ENCODE measurements at regions not wholly inside any gene's neighbourhood (a gene's known extent, or its start where the extent isn't known, plus 50 kb on each side); places are given as distances from the start of the nearest gene placed in this dataset.

DNA sequence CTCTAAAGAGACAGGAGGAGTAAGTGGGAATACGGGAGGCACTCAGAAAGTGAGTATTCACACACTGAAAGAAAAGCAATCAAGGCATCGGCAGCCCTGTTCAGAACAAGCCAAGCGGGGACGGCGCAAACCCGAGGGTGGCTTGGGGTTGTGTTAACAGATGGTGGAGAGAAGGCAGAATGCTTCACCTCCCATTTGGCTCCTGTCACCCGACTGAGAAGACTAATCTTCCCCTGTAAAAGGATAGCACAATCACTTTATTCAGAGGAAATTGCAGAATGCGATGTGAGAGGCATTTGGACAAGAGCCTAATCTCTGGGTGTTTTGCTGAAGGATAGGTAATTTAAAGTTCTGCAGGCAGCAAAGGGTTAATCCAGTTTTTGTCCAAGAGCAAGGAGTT is 119.3 kb upstream of the WSCD1 start:
- TF ChIP-seq, protein P1, sequence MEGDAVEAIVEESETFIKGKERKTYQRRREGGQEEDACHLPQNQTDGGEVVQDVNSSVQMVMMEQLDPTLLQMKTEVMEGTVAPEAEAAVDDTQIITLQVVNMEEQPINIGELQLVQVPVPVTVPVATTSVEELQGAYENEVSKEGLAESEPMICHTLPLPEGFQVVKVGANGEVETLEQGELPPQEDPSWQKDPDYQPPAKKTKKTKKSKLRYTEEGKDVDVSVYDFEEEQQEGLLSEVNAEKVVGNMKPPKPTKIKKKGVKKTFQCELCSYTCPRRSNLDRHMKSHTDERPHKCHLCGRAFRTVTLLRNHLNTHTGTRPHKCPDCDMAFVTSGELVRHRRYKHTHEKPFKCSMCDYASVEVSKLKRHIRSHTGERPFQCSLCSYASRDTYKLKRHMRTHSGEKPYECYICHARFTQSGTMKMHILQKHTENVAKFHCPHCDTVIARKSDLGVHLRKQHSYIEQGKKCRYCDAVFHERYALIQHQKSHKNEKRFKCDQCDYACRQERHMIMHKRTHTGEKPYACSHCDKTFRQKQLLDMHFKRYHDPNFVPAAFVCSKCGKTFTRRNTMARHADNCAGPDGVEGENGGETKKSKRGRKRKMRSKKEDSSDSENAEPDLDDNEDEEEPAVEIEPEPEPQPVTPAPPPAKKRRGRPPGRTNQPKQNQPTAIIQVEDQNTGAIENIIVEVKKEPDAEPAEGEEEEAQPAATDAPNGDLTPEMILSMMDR (conservative IDR thresholded peaks at IDR 0.05; ENCODE audit: low read depth in 2 of 2) = no peak
- TF ChIP-seq POLR2AphosphoS5 (IDR thresholded peaks at IDR 0.05; ENCODE audit: low read depth) (no peak), NANOG (IDR thresholded peaks at IDR 0.05; ENCODE audit: borderline replicate concordance) (no peak), STAT1 (IDR thresholded peaks at IDR 0.05; ENCODE audit: unreplicated experiment) (no peak), EZH2 (IDR thresholded peaks at IDR 0.05; ENCODE audit: low read depth, unreplicated experiment) (no peak)
- TF ChIP-seq, protein P2, sequence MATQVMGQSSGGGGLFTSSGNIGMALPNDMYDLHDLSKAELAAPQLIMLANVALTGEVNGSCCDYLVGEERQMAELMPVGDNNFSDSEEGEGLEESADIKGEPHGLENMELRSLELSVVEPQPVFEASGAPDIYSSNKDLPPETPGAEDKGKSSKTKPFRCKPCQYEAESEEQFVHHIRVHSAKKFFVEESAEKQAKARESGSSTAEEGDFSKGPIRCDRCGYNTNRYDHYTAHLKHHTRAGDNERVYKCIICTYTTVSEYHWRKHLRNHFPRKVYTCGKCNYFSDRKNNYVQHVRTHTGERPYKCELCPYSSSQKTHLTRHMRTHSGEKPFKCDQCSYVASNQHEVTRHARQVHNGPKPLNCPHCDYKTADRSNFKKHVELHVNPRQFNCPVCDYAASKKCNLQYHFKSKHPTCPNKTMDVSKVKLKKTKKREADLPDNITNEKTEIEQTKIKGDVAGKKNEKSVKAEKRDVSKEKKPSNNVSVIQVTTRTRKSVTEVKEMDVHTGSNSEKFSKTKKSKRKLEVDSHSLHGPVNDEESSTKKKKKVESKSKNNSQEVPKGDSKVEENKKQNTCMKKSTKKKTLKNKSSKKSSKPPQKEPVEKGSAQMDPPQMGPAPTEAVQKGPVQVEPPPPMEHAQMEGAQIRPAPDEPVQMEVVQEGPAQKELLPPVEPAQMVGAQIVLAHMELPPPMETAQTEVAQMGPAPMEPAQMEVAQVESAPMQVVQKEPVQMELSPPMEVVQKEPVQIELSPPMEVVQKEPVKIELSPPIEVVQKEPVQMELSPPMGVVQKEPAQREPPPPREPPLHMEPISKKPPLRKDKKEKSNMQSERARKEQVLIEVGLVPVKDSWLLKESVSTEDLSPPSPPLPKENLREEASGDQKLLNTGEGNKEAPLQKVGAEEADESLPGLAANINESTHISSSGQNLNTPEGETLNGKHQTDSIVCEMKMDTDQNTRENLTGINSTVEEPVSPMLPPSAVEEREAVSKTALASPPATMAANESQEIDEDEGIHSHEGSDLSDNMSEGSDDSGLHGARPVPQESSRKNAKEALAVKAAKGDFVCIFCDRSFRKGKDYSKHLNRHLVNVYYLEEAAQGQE (IDR thresholded peaks at IDR 0.05; ENCODE audit: unreplicated experiment) = no peak
